ENCODE measurements at regions not wholly inside any gene's neighbourhood (a gene's known extent, or its start where the extent isn't known, plus 50 kb on each side); places are given as distances from the start of the nearest gene placed in this dataset.
"Not testable (repeated sequence)": the region's sequence is repeated elsewhere in the genome, so short reads cannot be mapped to it uniquely, and the experiment has no call there.

- DNase-seq (ENCODE audit: insufficient read length, low spot score) (no peak), FAIRE-seq (no peak)
- TF ChIP-seq POLR2A (IDR thresholded peaks at IDR 0.05; ENCODE audit: low read depth, low read length), result no peak
Measured at GRCh38 chr20:2224368-2224639, 71.5 kb upstream of the TGM3 start.

GRCh38 chr20:2227285-2227684, 68.5 kb upstream of the TGM3 start:
- not testable (repeated sequence) for FAIRE-seq; DNase-seq (ENCODE audit: insufficient read length, low spot score)

- TF ChIP-seq POLR2A (IDR thresholded peaks at IDR 0.05; ENCODE audit: low read depth, low read length), result no peak
- no peak for DNase-seq (ENCODE audit: insufficient read length, low spot score)
- no peak for FAIRE-seq
Measured at GRCh38 chr20:2227861-2228260, 67.9 kb upstream of the TGM3 start.

GRCh38 chr20:2228926-2229325, 66.9 kb upstream of the TGM3 start:
- TF ChIP-seq POLR2A (IDR thresholded peaks at IDR 0.05; ENCODE audit: low read depth, low read length), result no peak
- FAIRE-seq (no peak), DNase-seq (ENCODE audit: insufficient read length, low spot score) (no peak)

- TF ChIP-seq POLR2A (IDR thresholded peaks at IDR 0.05; ENCODE audit: low read depth, low read length), result no peak
- no peak for FAIRE-seq
- DNase-seq (ENCODE audit: insufficient read length, low spot score), result no peak
Measured at GRCh38 chr20:2230726-2231488, 64.9 kb upstream of the TGM3 start.

GRCh38 chr20:2231701-2232100, 64.1 kb upstream of the TGM3 start:
- FAIRE-seq (no peak), DNase-seq (ENCODE audit: insufficient read length, low spot score) (no peak)
- no peak for TF ChIP-seq POLR2A (IDR thresholded peaks at IDR 0.05; ENCODE audit: low read depth, low read length)

GRCh38 chr20:2234598-2235191, 61.1 kb upstream of the TGM3 start:
- FAIRE-seq (no peak), DNase-seq (ENCODE audit: insufficient read length, low spot score) (no peak)
- TF ChIP-seq POLR2A (IDR thresholded peaks at IDR 0.05; ENCODE audit: low read depth, low read length), result no peak

- no peak for TF ChIP-seq POLR2A (IDR thresholded peaks at IDR 0.05; ENCODE audit: low read depth, low read length)
- FAIRE-seq, result no peak
- no peak for DNase-seq (ENCODE audit: insufficient read length, low spot score)
Measured at GRCh38 chr20:2236256-2236655, 59.5 kb upstream of the TGM3 start.

GRCh38 chr20:2237059-2237458, 58.7 kb upstream of the TGM3 start:
- DNase-seq (ENCODE audit: insufficient read length, low spot score) (peak; percentile 85), FAIRE-seq (peak; percentile 62)
- no peak for TF ChIP-seq POLR2A (IDR thresholded peaks at IDR 0.05; ENCODE audit: low read depth, low read length)

GRCh38 chr20:2238601-2239000, 57.2 kb upstream of the TGM3 start:
- FAIRE-seq (no peak), DNase-seq (ENCODE audit: insufficient read length, low spot score) (no peak)
- no peak for TF ChIP-seq POLR2A (IDR thresholded peaks at IDR 0.05; ENCODE audit: low read depth, low read length)

- FAIRE-seq (no peak), DNase-seq (ENCODE audit: insufficient read length, low spot score) (no peak)
- TF ChIP-seq POLR2A (IDR thresholded peaks at IDR 0.05; ENCODE audit: low read depth, low read length), result no peak
Measured at GRCh38 chr20:2240835-2241234, 55.0 kb upstream of the TGM3 start.

GRCh38 chr20:2242678-2243077, 53.1 kb upstream of the TGM3 start:
- DNase-seq (ENCODE audit: insufficient read length, low spot score) (no peak), FAIRE-seq (no peak)
- TF ChIP-seq POLR2A (IDR thresholded peaks at IDR 0.05; ENCODE audit: low read depth, low read length), result no peak

GRCh38 chr20:2244523-2244922, 51.3 kb upstream of the TGM3 start:
- FAIRE-seq (no peak), DNase-seq (ENCODE audit: insufficient read length, low spot score) (no peak)
- TF ChIP-seq POLR2A (IDR thresholded peaks at IDR 0.05; ENCODE audit: low read depth, low read length), result no peak

GRCh38 chr20:2244993-2245392, 50.8 kb upstream of the TGM3 start:
- DNase-seq (ENCODE audit: insufficient read length, low spot score) (no peak), FAIRE-seq (no peak)
- TF ChIP-seq POLR2A (IDR thresholded peaks at IDR 0.05; ENCODE audit: low read depth, low read length), result no peak

- no peak for FAIRE-seq
Measured at GRCh38 chr20:2245637-2246036, 50.2 kb upstream of the TGM3 start.

More at GRCh38 chr20:2245637-2246036, 50.2 kb upstream of the TGM3 start:
- no peak for TF ChIP-seq POLR2A (IDR thresholded peaks at IDR 0.05; ENCODE audit: low read depth, low read length)
- no peak for DNase-seq (ENCODE audit: insufficient read length, low spot score)

Data from H54 (cell line).